GM19463 (cell line): ENCODE measurements at regions not wholly inside any gene's neighbourhood (a gene's known extent, or its start where the extent isn't known, plus 50 kb on each side); places are given as distances from the start of the nearest gene placed in this dataset.

Experiments
- ATAC-seq: cut with Tn5 transposase; IDR thresholded peaks from one replicate; pipeline ENCODE4 v1.9.1; 2021; ENCODE audit warnings: mild to moderate bottlenecking, moderate library complexity; ENCODE audit not compliant: unreplicated experiment

- ATAC-seq: no peak
Measured at GRCh38 chr6:98581705-98582104, 252.7 kb upstream of the POU3F2 start.

GRCh38 chr6:98583506-98583905 is 250.9 kb upstream of the POU3F2 start:
- no peak for ATAC-seq

- ATAC-seq: no peak
Measured at GRCh38 chr6:98586163-98586562, 248.2 kb upstream of the POU3F2 start.

- no peak for ATAC-seq
Measured at GRCh38 chr6:98587555-98587954, 246.8 kb upstream of the POU3F2 start.

GRCh38 chr6:98589536-98589935 is 244.8 kb upstream of the POU3F2 start:
- no peak for ATAC-seq

- no peak for ATAC-seq
Measured at GRCh38 chr6:98590136-98590681, 244.2 kb upstream of the POU3F2 start.

- no peak for ATAC-seq
Measured at GRCh38 chr6:98590997-98591396, 243.4 kb upstream of the POU3F2 start.

GRCh38 chr6:98593676-98594075 is 240.7 kb upstream of the POU3F2 start:
- peak; percentile 58 for ATAC-seq

GRCh38 chr6:98601716-98602115 is 232.7 kb upstream of the POU3F2 start:
- ATAC-seq: no peak

GRCh38 chr6:98605705-98606104 is 228.7 kb upstream of the POU3F2 start:
- ATAC-seq: no peak

GRCh38 chr6:98627129-98627775 is 207.1 kb upstream of the POU3F2 start:
- ATAC-seq: no peak

GRCh38 chr6:98633886-98634285 is 200.5 kb upstream of the POU3F2 start:
- ATAC-seq: no peak

GRCh38 chr6:98634569-98634968 is 199.8 kb upstream of the POU3F2 start:
- ATAC-seq: no peak

GRCh38 chr6:98635191-98635590 is 199.2 kb upstream of the POU3F2 start:
- no peak for ATAC-seq

GRCh38 chr6:98636941-98637340 is 197.4 kb upstream of the POU3F2 start:
- ATAC-seq: no peak

- ATAC-seq: no peak
Measured at GRCh38 chr6:98639089-98639635, 195.2 kb upstream of the POU3F2 start.

GRCh38 chr6:98640366-98640765 is 194.0 kb upstream of the POU3F2 start:
- no peak for ATAC-seq

- ATAC-seq: no peak
Measured at GRCh38 chr6:98641949-98642719, 192.2 kb upstream of the POU3F2 start.

GRCh38 chr6:98644063-98644462 is 190.3 kb upstream of the POU3F2 start:
- ATAC-seq: no peak

GRCh38 chr6:98648211-98648914 is 186.0 kb upstream of the POU3F2 start:
- ATAC-seq: no peak

GRCh38 chr6:98650941-98651340 is 183.4 kb upstream of the POU3F2 start:
- no peak for ATAC-seq
